ENCODE measurements at regions not wholly inside any gene's neighbourhood (a gene's known extent, or its start where the extent isn't known, plus 50 kb on each side); places are given as distances from the start of the nearest gene placed in this dataset.

DNA sequence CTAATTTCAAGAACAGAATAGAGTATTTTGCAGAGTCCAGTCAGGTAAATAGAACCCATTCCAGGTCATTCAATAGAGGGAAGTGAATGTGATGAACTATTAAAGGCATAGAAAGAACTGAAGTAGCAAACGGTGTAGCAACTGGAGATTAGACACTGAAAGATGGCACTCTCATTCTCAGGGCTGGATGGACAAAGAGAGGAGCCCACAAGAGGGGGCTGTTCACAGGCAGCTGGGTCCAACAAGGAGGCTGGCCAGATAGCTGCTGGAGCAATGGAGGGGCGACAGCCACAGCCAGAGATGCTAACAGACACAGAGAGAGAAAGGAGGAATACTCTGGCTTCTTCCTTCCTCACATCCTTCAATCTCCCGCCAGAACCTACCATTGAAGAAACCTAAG lies 93.1 kb upstream of the SMARCA2 start:
- Histone ChIP-seq H3K36me3 (ENCODE audit: control insufficient read depth in 2 of 2, extremely low read depth in 1 of 2, insufficient read depth in 2 of 2, low read length in 2 of 2) (no peaks in the 10 kb centered on the region), H3K4me3 (ENCODE audit: control insufficient read depth in 2 of 3, extremely low read depth in 1 of 3, insufficient read depth in 2 of 3, low read depth in 1 of 3, low read length in 3 of 3) (no peak overlapping the region), H3K9me3 (ENCODE audit: control insufficient read depth, low read depth, low read length) (no peaks in the 10 kb centered on the region), H3K9ac (ENCODE audit: control insufficient read depth, extremely low read depth, insufficient read depth, low read length) (no peak overlapping the region), H2AFZ (ENCODE audit: control insufficient read depth, low read length) (no peak overlapping the region), H3K27ac (ENCODE audit: control insufficient read depth, insufficient read depth, low read length) (no peak overlapping the region), H3K9me1 (ENCODE audit: control insufficient read depth, extremely low read depth, insufficient read depth, low read length) (no peaks in the 10 kb centered on the region), H3K79me2 (ENCODE audit: control insufficient read depth, insufficient read depth, low read length) (no peaks in the 10 kb centered on the region), H3K27me3 (ENCODE audit: control insufficient read depth, extremely low read depth, insufficient read depth, low read length) (peaks cover 3% of the 10 kb centered on the region), H3K4me2 (ENCODE audit: control insufficient read depth, extremely low read depth, insufficient read depth, low read depth, low read length) (no peak overlapping the region), H4K20me1 (ENCODE audit: control insufficient read depth, extremely low read depth, insufficient read depth, low read length) (no peaks in the 10 kb centered on the region), H3K4me1 (ENCODE audit: control insufficient read depth, extremely low read depth, insufficient read depth, low read length) (peaks cover 3% of the 10 kb centered on the region)
- TF ChIP-seq, protein P1, sequence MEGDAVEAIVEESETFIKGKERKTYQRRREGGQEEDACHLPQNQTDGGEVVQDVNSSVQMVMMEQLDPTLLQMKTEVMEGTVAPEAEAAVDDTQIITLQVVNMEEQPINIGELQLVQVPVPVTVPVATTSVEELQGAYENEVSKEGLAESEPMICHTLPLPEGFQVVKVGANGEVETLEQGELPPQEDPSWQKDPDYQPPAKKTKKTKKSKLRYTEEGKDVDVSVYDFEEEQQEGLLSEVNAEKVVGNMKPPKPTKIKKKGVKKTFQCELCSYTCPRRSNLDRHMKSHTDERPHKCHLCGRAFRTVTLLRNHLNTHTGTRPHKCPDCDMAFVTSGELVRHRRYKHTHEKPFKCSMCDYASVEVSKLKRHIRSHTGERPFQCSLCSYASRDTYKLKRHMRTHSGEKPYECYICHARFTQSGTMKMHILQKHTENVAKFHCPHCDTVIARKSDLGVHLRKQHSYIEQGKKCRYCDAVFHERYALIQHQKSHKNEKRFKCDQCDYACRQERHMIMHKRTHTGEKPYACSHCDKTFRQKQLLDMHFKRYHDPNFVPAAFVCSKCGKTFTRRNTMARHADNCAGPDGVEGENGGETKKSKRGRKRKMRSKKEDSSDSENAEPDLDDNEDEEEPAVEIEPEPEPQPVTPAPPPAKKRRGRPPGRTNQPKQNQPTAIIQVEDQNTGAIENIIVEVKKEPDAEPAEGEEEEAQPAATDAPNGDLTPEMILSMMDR (optimal IDR thresholded peaks at IDR 0.05 in 1 of 3, IDR thresholded peaks at IDR 0.05 in 1 of 3, conservative IDR thresholded peaks at IDR 0.05 in 1 of 3; ENCODE audit: extremely low read depth in 1 of 3, insufficient read depth in 2 of 3, low read length in 3 of 3), result no peak
- no peak for TF ChIP-seq EZH2 (IDR thresholded peaks at IDR 0.05; ENCODE audit: low read length)
- DNase-seq (ENCODE audit: low read depth, low spot score) (no peak), FAIRE-seq (no peak)
- dilution Hi-C loops (cut with MboI; ENCODE audit: extremely low pct_ligation_motif_present, low sequenced_read_pairs), result no loop called here

DNA sequence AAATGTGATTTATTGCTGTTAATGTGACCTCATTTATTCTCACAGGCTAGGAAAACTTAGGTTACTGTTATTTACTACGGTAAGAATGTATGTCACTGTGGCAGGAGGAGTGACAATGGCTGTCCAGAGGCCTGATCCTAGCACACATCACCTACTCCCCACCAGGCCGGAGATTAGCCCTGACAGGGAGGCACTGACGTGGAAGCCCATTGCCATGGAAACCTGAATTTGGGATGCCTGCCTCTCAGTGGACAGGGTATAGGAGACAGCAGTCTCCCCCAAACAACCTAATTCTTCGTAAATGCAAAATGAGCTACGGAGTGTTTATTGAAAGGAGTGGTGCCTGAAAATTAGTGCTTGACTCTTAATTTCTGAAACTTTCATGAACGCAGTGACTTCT lies 87.6 kb upstream of the SMARCA2 start:
- FAIRE-seq, result no peak

More for the DNA sequence above, 87.6 kb upstream of the SMARCA2 start:
- H3K79me2 ChIP-seq (ENCODE audit: control insufficient read depth, insufficient read depth, low read length), result no peaks in the 10 kb centered on the region
- H2AFZ ChIP-seq (ENCODE audit: control insufficient read depth, low read length), result no peak overlapping the region
- no peaks in the 10 kb centered on the region for H3K27me3 ChIP-seq (ENCODE audit: control insufficient read depth, extremely low read depth, insufficient read depth, low read length)
- no peaks in the 10 kb centered on the region for H3K9me3 ChIP-seq (ENCODE audit: control insufficient read depth, low read depth, low read length)
- no peak overlapping the region for H3K9ac ChIP-seq (ENCODE audit: control insufficient read depth, extremely low read depth, insufficient read depth, low read length)
- dilution Hi-C loops (cut with MboI; ENCODE audit: extremely low pct_ligation_motif_present, low sequenced_read_pairs), result no loop called here
- no peak overlapping the region for H3K27ac ChIP-seq (ENCODE audit: control insufficient read depth, insufficient read depth, low read length)
- H3K36me3 ChIP-seq (ENCODE audit: control insufficient read depth in 2 of 2, extremely low read depth in 1 of 2, insufficient read depth in 2 of 2, low read length in 2 of 2), result no peaks in the 10 kb centered on the region
- no peaks in the 10 kb centered on the region for H4K20me1 ChIP-seq (ENCODE audit: control insufficient read depth, extremely low read depth, insufficient read depth, low read length)
- TF ChIP-seq, protein P1 (optimal IDR thresholded peaks at IDR 0.05 in 1 of 3, IDR thresholded peaks at IDR 0.05 in 1 of 3, conservative IDR thresholded peaks at IDR 0.05 in 1 of 3; ENCODE audit: extremely low read depth in 1 of 3, insufficient read depth in 2 of 3, low read length in 3 of 3), result no peak
- no peak for TF ChIP-seq EZH2 (IDR thresholded peaks at IDR 0.05; ENCODE audit: low read length)
- H3K4me2 ChIP-seq (ENCODE audit: control insufficient read depth, extremely low read depth, insufficient read depth, low read depth, low read length), result no peak overlapping the region
- no peaks in the 10 kb centered on the region for H3K9me1 ChIP-seq (ENCODE audit: control insufficient read depth, extremely low read depth, insufficient read depth, low read length)
- no peak for DNase-seq (ENCODE audit: low read depth, low spot score)
- H3K4me3 ChIP-seq (ENCODE audit: control insufficient read depth in 2 of 3, extremely low read depth in 1 of 3, insufficient read depth in 2 of 3, low read depth in 1 of 3, low read length in 3 of 3), result no peak overlapping the region
- H3K4me1 ChIP-seq (ENCODE audit: control insufficient read depth, extremely low read depth, insufficient read depth, low read length), result no peaks in the 10 kb centered on the region
